ENCODE measurements at regions not wholly inside any gene's neighbourhood (a gene's known extent, or its start where the extent isn't known, plus 50 kb on each side); places are given as distances from the start of the nearest gene placed in this dataset.

- no peak for DNase-seq
Observed at GRCh38 chr6:122078481-122078880, 321.0 kb upstream of the HSF2 start.

- DNase-seq, result no peak
Observed at GRCh38 chr6:122079916-122080315, 319.5 kb upstream of the HSF2 start.

- no peak for DNase-seq
Observed at GRCh38 chr6:122081921-122082320, 317.5 kb upstream of the HSF2 start.

- no peak for DNase-seq
Observed at GRCh38 chr6:122082370-122082769, 317.1 kb upstream of the HSF2 start.

GRCh38 chr6:122092366-122092765 is 307.1 kb upstream of the HSF2 start:
- no peak for DNase-seq

GRCh38 chr6:122098201-122098678 is 301.2 kb upstream of the HSF2 start:
- DNase-seq, result no peak

GRCh38 chr6:122102026-122102425 is 297.4 kb upstream of the HSF2 start:
- no peak for DNase-seq

- DNase-seq, result no peak
Observed at GRCh38 chr6:122107256-122107852, 292.1 kb upstream of the HSF2 start.

- no peak for DNase-seq
Observed at GRCh38 chr6:122109075-122109474, 290.4 kb upstream of the HSF2 start.

- DNase-seq, result no peak
Observed at GRCh38 chr6:122114717-122115116, 284.7 kb upstream of the HSF2 start.

GRCh38 chr6:122116119-122116834 is 283.2 kb upstream of the HSF2 start:
- DNase-seq, result no peak

GRCh38 chr6:122116835-122117627 is 282.4 kb upstream of the HSF2 start:
- no peak for DNase-seq

- no peak for DNase-seq
Observed at GRCh38 chr6:122118945-122119506, 280.4 kb upstream of the HSF2 start.

- no peak for DNase-seq
Observed at GRCh38 chr6:122122202-122122601, 277.2 kb upstream of the HSF2 start.

- DNase-seq, result no peak
Observed at GRCh38 chr6:122122686-122123085, 276.8 kb upstream of the HSF2 start.

- no peak for DNase-seq
Observed at GRCh38 chr6:122124908-122125307, 274.5 kb upstream of the HSF2 start.

GRCh38 chr6:122126894-122127293 is 272.6 kb upstream of the HSF2 start:
- DNase-seq, result no peak

- no peak for DNase-seq
Observed at GRCh38 chr6:122128445-122128844, 271.0 kb upstream of the HSF2 start.

GRCh38 chr6:122129313-122130025 is 270.0 kb upstream of the HSF2 start:
- no peak for DNase-seq

GRCh38 chr6:122130026-122130348 is 269.5 kb upstream of the HSF2 start:
- DNase-seq, result no peak

GRCh38 chr6:122130518-122130917 is 268.9 kb upstream of the HSF2 start:
- DNase-seq, result no peak

GRCh38 chr6:122136386-122136785 is 263.1 kb upstream of the HSF2 start:
- DNase-seq, result no peak

GRCh38 chr6:122140031-122140430 is 259.4 kb upstream of the HSF2 start:
- no peak for DNase-seq
